Heart right ventricle (tissue), 16 donors: ENCODE measurements at regions not wholly inside any gene's neighbourhood (a gene's known extent, or its start where the extent isn't known, plus 50 kb on each side); places are given as distances from the start of the nearest gene placed in this dataset.
"Not testable (repeated sequence)": the region's sequence is repeated elsewhere in the genome, so short reads cannot be mapped to it uniquely, and the experiment has no call there.

Experiments used
- ATAC-seq, 8 donors: fragments of 200-7000 bp; cut with Tn5 transposase; one replicate each; pipeline ENCODE4 v1.9.1; 2020; ENCODE audit warnings: mild to moderate bottlenecking in 8 of 8, moderate library complexity in 8 of 8, moderate number of reproducible peaks in 1 of 8
- DNase-seq, 2 donors: peaks; one replicate each; pipeline ENCODE4 v3.0.0-alpha.2; 2020
- H3K27ac ChIP-seq, 10 donors: fragments of 200-600 bp; sonication (generic) in 2 of 10; one replicate each; pipeline versions ENCODE4 v1.5.0 to v1.8.0; 2020 to 2022; ENCODE audit warnings: mild to moderate bottlenecking in 3 of 10
- H3K27me3 ChIP-seq, 7 donors: fragments of 200-600 bp; one replicate each; pipeline ENCODE4 v1.8.0; 2021 to 2022; ENCODE audit warnings: mild to moderate bottlenecking in 2 of 7
- H3K36me3 ChIP-seq, 9 donors: fragments of 200-600 bp; sonication (generic) in 1 of 9; one replicate each; pipeline versions ENCODE4 v1.5.0 to v1.8.0; 2020 to 2022; ENCODE audit warnings: mild to moderate bottlenecking in 2 of 9
- H3K4me1 ChIP-seq, 9 donors: fragments of 200-600 bp; sonication (generic) in 1 of 9; one replicate each; pipeline versions ENCODE4 v1.5.0 to v1.8.0; 2020 to 2022; ENCODE audit warnings: mild to moderate bottlenecking in 4 of 9
- H3K4me3 ChIP-seq, 10 donors: fragments of 200-600 bp; sonication (generic) in 2 of 10; one replicate each; pipeline versions ENCODE4 v1.5.0 to v1.8.0; 2020 to 2022; ENCODE audit warnings: mild to moderate bottlenecking in 7 of 10, moderate library complexity in 2 of 10
- H3K9me3 ChIP-seq, 11 donors: fragments of 200-600 bp in 10 of 11; sonication (generic) in 2 of 11; one replicate each; pipeline versions ENCODE4 v1.5.0 to v1.8.0; 2013 to 2022; ENCODE audit warnings: mild to moderate bottlenecking in 2 of 11, control low read depth in 1 of 11, moderate library complexity in 1 of 11
- WGBS, 2 donors: extraction: QIAGEN DNeasy Blood & Tissue Kit; methylation state at CpG; one replicate each; pipeline ENCODE4 v1.1.7; 2013; ENCODE audit warnings: inconsistent platforms in 1 of 2; 5-methylcytosine and 5-hydroxymethylcytosine counted together
- intact Hi-C, 10 donors: fragments of 100-400 bp; cut with DNase I; formaldehyde crosslinking; loops; one replicate each; pipeline versions ENCODE4 v1.11.1 to v1.14.2; 2022
- donor health status: Arrhythmogenic right ventricular cardiomyopathy.
- donor health status: ischemic (EF 13 %, LVEDD 7.1; RV severe dilation, severe dysfunction).
- donor health status: healthy with polysubstance abuse.
- donor health status: DM: no; HTN: yes; CAD: no.
- donor health status: DM: no; HTN: no; CAD: no.
- donor health status: ischemic (EF 25% LVEDD 6.9; RV normal size, moderate dysfunction).
- donor health status: ischemic (EF 25% LVEDD 5.7; RV mildly dilated, moderate dysfunction).
- donor health status: healthy.
- donor health status: DM: yes; HTN: yes; CAD: no.
- donor health status: Ischemic cardiomyopathy.
- donor health status: ischemic (EF 35%, LVEDD 5.7; RV mildly dilated, moderate dysfunction).
- donor health status: nonischemic (EF 11% LVEDD 7.7; RV severe dilation, severe dysfunction).
- donor health status: DM: yes; HTN: yes; CAD: no.
- donor health status: PGD.
- donor health status: ischemic (EF 29% LVEDD 5.4; RV normal size, mild dysfunction).
- donor health status: nonischemic (EF 23%, LVEDD 6.1; RV moderate dilation, normal function).

DNA sequence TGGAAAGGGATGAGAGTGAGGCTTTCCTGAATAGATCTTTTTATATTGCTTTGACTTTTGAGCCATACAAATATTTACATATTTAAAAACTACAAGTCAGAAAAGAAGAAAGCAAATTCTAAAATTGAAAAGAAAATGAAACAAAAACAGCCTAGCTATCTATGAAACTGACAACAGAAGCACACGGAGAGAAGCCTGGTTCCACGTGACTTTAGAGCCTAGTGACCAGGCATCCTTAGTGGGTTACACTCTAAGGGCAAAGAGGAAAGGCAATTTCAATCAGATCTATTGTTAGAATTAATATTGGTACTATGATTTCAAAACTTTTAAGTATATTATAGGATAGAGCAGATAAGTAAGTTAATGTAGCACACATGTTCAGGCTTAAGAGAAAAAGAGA, 185.0 kb downstream of the KLRB1 start:
- H3K9me3 ChIP-seq, H3K27me3 ChIP-seq, H3K4me1 ChIP-seq, H3K27ac ChIP-seq, ATAC-seq, H3K36me3 ChIP-seq, H3K4me3 ChIP-seq, intact Hi-C loops, DNase-seq: not testable (repeated sequence)
- no CpG with 5 or more reads among the region's 2 CpGs for WGBS, 2 donors

DNA sequence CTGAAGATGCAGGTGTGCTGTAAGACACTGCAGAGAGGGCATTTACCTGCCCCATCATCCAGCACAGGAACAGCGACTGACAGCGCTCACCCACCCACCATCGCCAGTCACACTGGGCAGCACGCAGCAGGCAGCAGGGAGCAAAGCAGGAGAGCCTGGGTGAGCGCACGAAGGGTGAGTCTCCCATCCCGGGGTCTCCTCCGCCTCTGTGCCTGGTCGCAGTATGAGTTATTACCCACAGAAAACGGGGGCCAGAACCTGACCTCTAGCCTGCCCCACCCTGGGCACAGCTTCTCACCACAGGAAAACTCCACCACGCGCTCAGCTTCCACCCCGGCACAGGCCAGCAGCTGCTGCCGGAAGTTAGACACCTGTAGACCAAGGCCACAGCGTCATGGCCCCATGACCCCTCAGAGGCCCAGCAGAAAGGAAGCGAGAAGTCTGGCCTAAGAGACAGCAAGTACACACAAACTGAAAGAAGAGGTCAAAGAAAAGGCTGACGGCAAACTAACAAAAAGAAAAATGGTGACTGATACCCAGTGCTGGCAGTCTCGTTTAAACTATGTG, 186.1 kb downstream of the KLRB1 start:
- H3K9me3 ChIP-seq, H3K4me3 ChIP-seq, H3K4me1 ChIP-seq, H3K27ac ChIP-seq, H3K27me3 ChIP-seq, DNase-seq, intact Hi-C loops, H3K36me3 ChIP-seq: not testable (repeated sequence)
- peak in 2 of 8 donors; percentile 22 to 41 for ATAC-seq
- 84 to 86% methylated on average over 12 of the region's 18 CpGs for WGBS, 2 donors

DNA sequence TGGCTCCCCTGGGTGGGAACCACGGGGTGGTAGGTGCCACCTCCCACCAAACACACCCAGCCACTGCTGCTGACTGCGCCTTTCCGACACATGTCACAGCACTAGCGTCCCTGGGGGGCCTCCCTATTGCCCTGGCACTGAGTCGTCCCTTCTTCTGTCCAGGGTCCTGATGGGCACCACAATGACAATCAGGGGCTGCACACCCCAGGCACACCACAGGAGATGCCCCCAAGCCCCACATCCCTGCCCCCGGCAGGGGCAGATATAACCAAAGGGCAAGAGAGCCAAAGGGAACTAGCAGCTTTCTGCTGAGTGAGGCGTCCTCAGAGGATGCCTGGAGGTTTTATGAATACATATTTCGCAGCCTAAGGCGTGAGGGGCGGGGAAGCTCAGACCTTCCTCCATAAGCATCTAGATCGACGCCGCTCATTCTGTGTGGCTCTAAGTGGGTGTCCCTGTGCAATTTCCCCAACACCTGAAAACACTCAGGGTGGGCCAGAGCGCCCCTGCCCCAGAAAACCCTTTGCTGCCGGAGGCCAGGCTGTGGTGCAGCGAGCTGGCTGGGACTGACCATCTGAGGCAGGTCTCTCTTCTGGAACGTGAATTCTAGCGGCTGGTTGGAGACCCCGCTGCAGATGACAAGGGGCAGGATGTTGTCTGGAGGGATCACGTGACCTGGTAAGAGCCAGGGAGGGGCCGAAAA, 186.7 kb downstream of the KLRB1 start:
- DNase-seq, H3K9me3 ChIP-seq, H3K4me3 ChIP-seq, ATAC-seq, H3K4me1 ChIP-seq, H3K27me3 ChIP-seq, H3K36me3 ChIP-seq, H3K27ac ChIP-seq, intact Hi-C loops: not testable (repeated sequence)
- WGBS, 2 donors: 91 to 94% methylated on average over 16 to 21 of the region's 21 CpGs

DNA sequence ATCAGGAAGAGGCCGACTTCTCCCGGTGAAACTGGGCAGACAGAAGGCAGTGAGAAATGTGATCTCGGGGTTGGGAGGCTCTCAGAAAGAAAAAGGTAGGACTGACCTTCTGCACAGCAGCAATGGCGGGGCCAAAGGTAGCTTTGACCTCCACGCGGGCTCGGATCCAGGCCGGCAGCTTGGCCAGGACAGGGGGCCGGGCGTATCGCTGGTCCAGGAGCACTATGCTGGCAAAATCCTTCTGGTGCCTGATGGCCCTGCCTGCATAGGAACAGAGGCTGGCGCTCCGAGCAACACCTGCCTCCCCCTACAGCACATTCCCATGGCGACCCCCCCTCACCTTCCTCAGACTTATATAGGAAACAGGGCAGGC, 189.1 kb downstream of the KLRB1 start:
- not testable (repeated sequence) for ATAC-seq, H3K9me3 ChIP-seq

DNA sequence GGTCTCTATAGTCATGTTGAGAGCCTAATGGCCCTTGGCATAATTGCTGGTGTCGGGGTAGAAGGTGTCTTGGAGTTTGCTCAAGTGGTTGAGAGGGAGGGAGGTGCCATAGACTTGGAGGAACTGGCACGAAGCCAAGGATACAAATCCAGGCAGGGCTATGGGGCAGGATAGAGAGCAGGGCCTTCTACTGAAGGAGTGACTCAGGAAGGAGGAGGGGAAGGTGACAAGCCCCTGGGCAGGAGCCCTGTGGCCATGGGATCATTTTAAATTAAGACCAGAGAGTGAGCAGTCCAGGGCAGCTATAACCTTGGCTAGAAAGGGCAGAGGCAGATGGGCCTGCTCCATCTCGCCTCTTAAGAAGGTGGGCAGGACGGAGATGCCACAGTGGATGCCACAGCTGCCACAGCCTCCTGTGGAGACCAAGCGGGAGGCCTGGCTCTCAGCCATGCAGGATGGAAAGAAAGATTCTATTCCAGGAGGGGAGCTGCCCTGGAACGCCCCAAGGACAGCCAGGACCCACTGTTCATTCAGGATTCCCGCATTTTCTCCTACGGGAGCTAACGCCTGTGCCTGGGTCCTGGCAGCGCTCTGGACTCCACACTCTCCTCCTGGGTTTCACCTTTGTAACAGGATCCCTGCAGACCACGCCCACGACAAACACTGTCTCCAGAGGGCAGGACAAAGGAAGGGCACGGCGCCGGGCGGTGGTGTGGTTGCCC, 189.6 kb downstream of the KLRB1 start:
- H3K9me3 ChIP-seq, DNase-seq, H3K27ac ChIP-seq, H3K27me3 ChIP-seq, H3K36me3 ChIP-seq, intact Hi-C loops, H3K4me1 ChIP-seq, H3K4me3 ChIP-seq, ATAC-seq: not testable (repeated sequence)
- 80 to 87% methylated on average over 7 to 10 of the region's 16 CpGs for WGBS, 2 donors

More for the DNA sequence above, 189.1 kb downstream of the KLRB1 start:
- intact Hi-C loops, H3K27ac ChIP-seq, H3K36me3 ChIP-seq, H3K4me3 ChIP-seq, H3K4me1 ChIP-seq, H3K27me3 ChIP-seq, DNase-seq: not testable (repeated sequence)
- WGBS, 2 donors: 85 to 87% methylated on average over 11 of the region's 14 CpGs

DNA sequence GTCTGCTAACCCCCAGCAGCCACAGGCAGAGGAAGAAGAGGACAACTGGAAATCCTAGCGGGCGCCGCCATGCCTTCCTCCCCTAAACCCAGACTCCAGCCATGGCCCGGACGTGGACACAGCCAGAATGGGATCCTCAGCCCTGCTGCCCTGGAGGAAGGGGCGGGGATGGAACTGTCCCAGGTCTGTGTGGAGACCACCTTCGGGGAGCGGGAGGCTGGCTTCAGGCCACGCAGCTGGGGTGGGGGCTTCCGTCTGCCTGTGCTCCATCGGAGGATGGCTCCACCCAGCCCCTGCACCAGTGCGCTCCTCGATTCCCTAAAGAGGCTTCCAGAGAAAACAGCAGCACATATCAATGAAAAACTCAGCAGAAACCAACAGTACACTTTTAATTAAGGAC, 190.4 kb downstream of the KLRB1 start:
- H3K9me3 ChIP-seq, H3K36me3 ChIP-seq, H3K27me3 ChIP-seq, intact Hi-C loops, H3K4me1 ChIP-seq, H3K27ac ChIP-seq, DNase-seq, H3K4me3 ChIP-seq: not testable (repeated sequence)
- WGBS, 2 donors: 93% methylated on average over 10 of the region's 13 CpGs; no CpG with 5 or more reads in 1 of the 2 donors
- peak in 1 of 8 donors; percentile 19 for ATAC-seq

DNA sequence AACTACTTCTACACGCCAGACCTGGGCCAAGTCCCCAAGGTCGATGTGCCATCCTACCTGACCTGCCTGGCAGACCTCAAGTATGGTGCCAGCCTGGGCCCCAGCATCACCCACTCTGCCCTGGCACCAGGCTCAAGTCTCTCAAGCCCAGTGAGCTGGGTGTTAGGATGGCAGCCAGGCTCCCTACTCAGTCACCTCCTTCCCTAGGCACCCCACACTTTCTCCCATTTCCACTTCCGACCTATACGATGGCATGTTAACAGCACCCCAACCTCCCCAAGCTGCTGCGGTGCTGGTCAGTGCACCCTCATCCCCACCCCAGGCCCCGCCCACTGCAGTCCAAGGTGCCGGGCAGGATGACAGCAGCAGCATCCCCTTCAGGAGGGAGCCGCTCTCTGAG, 191.4 kb downstream of the KLRB1 start:
- H3K9me3 ChIP-seq, H3K27me3 ChIP-seq, H3K36me3 ChIP-seq, H3K4me3 ChIP-seq, H3K27ac ChIP-seq, DNase-seq, H3K4me1 ChIP-seq, intact Hi-C loops: not testable (repeated sequence)
- peak in 2 of 8 donors; percentile 19 for ATAC-seq
- WGBS, 2 donors: 92 to 97% methylated on average over 6 to 7 of the region's 8 CpGs

DNA sequence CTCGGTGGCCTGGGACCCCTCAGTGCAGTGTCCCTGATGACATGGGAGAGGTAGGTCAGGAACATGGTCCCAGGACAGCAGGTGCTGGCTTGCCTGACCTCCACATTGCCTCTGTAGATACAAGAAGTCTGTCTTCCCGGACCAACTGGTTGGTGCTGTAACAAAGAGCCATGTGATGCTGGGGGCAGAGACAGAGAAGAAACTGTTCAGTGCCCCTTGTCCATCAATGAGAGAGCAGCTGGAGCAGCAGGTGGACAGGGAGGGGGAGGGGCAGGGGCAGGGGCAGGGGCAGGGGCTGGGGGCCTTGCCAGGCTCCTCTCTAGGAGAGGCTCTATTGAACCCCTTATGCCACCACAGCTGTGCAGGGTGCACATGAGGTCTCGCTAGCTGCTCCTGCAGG, 191.8 kb downstream of the KLRB1 start:
- WGBS, 2 donors: 95% methylated on average over 2 of the region's 3 CpGs; no CpG with 5 or more reads in 1 of the 2 donors
- H3K27me3 ChIP-seq, H3K4me1 ChIP-seq, H3K36me3 ChIP-seq, H3K9me3 ChIP-seq, DNase-seq, intact Hi-C loops, H3K4me3 ChIP-seq, ATAC-seq, H3K27ac ChIP-seq: not testable (repeated sequence)

DNA sequence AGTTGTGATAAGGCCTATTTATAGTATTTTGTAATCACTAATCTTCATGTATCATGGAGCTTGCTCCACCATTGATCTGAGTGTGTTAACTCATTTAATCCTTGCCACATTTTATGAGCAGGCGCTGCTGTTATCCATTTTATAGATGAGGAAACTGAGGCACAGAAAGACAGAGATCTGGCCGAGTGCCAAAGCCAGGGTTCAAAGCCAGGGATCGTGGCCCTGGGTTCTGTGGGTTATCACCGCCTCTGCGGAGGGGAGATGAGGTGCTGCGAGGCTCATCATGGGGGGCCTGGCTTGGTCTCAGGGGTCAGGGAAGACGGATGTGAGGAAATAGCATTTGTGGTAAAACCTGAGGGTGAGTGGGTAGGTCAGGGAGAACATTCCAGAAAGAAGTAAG, 193.9 kb downstream of the KLRB1 start:
- H3K27me3 ChIP-seq, intact Hi-C loops, ATAC-seq, H3K4me1 ChIP-seq, H3K27ac ChIP-seq, DNase-seq, H3K36me3 ChIP-seq, H3K4me3 ChIP-seq, H3K9me3 ChIP-seq: not testable (repeated sequence)
- 79 to 88% methylated on average over 7 of the region's 7 CpGs for WGBS, 2 donors

DNA sequence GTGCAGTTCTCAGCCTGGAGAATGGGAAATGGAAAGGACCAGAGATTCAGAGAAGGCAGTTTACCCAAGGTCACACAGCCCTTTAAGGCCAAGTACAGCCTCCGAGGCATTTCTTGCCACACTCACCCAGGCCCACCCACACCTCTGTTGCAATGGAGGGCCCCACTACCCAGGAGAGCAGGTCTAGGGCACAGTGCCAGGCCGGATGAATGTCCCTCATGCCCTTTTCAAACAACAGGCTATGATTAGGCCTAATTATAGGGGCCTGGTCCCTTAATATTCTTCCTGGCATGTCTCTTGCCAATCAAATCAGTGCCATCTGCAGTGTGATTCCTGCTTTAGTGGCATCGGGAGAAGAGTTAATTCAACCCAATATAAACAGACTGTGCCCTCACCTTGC, 195.3 kb downstream of the KLRB1 start:
- H3K36me3 ChIP-seq, ATAC-seq, H3K27ac ChIP-seq, H3K4me3 ChIP-seq, H3K9me3 ChIP-seq, DNase-seq, H3K4me1 ChIP-seq, H3K27me3 ChIP-seq, intact Hi-C loops: not testable (repeated sequence)
- WGBS, 2 donors: 72 to 79% methylated on average over 3 of the region's 3 CpGs

DNA sequence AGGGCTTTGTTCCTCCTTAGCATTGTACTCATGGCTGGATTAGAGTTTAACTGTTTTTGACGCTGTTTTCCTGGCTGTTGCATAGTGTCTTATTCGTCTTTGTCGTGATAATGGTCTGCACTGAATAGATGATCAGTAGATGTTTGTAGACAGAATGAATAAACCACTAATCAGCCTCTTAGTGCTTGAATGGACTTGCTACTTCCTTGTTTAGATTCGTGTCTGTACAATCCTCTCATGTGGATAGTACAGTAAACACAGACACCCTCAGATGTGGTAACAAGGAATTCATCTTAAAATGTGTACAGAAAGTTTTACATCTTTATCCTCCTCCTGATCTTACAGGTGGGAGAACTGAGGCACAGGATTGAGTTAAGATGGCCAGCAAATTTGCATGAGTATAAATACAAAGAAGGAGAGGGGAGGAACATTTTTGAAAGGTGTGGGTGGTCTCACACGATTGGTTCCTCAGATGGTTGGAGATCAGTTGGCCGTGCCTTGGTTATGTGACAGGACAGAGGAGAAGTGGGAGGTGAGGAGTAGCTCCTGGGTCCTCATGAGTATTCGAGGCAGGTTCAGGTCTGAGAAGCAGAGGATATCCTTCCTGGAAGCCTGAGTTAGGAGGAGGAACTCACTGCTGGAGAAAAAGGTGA, 196.0 kb downstream of the KLRB1 start:
- H3K4me1 ChIP-seq, DNase-seq, ATAC-seq, H3K27me3 ChIP-seq, H3K9me3 ChIP-seq, intact Hi-C loops, H3K27ac ChIP-seq, H3K4me3 ChIP-seq, H3K36me3 ChIP-seq: not testable (repeated sequence)
- whole genome bisulfite sequencing, 2 donors: 78% methylated on average over 7 of the region's 7 CpGs
